ENCODE measurements at regions not wholly inside any gene's neighbourhood (a gene's known extent, or its start where the extent isn't known, plus 50 kb on each side); places are given as distances from the start of the nearest gene placed in this dataset.
"Not testable (repeated sequence)": the region's sequence is repeated elsewhere in the genome, so short reads cannot be mapped to it uniquely, and the experiment has no call there.

DNA sequence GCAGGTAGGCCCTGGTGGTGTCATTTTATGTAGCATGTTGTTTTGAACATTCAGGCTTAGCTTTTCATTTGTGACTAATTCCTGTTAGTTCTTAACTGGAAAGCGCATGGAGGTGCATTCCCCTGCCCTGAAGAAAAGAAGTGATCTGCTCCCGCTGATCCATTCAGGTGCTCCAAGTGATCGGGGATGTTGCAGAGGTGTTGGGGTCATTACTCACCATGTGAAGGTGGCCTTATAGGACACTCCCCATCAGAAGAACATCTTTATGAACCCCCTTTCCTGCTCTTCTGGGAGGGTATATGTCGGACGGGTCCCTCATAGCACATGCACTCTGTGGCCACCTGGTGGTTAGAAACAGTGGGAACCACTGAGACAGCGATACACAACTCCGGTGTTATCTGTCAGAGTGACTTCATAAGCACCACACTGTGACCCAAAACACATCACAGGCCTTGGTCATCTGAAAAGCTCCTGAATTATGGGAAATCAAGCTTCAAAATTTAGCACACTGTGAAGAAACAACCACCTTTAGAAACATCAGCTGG, 172.5 kb upstream of the NOTCH2NLA start:
- TF ChIP-seq, protein P1, sequence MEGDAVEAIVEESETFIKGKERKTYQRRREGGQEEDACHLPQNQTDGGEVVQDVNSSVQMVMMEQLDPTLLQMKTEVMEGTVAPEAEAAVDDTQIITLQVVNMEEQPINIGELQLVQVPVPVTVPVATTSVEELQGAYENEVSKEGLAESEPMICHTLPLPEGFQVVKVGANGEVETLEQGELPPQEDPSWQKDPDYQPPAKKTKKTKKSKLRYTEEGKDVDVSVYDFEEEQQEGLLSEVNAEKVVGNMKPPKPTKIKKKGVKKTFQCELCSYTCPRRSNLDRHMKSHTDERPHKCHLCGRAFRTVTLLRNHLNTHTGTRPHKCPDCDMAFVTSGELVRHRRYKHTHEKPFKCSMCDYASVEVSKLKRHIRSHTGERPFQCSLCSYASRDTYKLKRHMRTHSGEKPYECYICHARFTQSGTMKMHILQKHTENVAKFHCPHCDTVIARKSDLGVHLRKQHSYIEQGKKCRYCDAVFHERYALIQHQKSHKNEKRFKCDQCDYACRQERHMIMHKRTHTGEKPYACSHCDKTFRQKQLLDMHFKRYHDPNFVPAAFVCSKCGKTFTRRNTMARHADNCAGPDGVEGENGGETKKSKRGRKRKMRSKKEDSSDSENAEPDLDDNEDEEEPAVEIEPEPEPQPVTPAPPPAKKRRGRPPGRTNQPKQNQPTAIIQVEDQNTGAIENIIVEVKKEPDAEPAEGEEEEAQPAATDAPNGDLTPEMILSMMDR (IDR thresholded peaks at IDR 0.05) = peak; percentile 64
- not testable (repeated sequence) for H3K4me1 Mint-ChIP-seq (ENCODE audit: unreplicated experiment); H3K4me3 Mint-ChIP-seq (ENCODE audit: unreplicated experiment); H3K27ac Mint-ChIP-seq (ENCODE audit: unreplicated experiment); DNase-seq (ENCODE audit: extremely low spot score, unreplicated experiment); H3K9me3 Mint-ChIP-seq (ENCODE audit: unreplicated experiment); H3K27me3 Mint-ChIP-seq (ENCODE audit: unreplicated experiment); H3K36me3 Mint-ChIP-seq (ENCODE audit: unreplicated experiment)

- not testable (repeated sequence) for H3K27me3 Mint-ChIP-seq (ENCODE audit: unreplicated experiment); H3K27ac Mint-ChIP-seq (ENCODE audit: unreplicated experiment); DNase-seq (ENCODE audit: extremely low spot score, unreplicated experiment); H3K36me3 Mint-ChIP-seq (ENCODE audit: unreplicated experiment); H3K4me1 Mint-ChIP-seq (ENCODE audit: unreplicated experiment); H3K4me3 Mint-ChIP-seq (ENCODE audit: unreplicated experiment); H3K9me3 Mint-ChIP-seq (ENCODE audit: unreplicated experiment)
These were observed 171.6 kb upstream of the NOTCH2NLA start for GRCh38 chr1:146400173-146401121.

DNA sequence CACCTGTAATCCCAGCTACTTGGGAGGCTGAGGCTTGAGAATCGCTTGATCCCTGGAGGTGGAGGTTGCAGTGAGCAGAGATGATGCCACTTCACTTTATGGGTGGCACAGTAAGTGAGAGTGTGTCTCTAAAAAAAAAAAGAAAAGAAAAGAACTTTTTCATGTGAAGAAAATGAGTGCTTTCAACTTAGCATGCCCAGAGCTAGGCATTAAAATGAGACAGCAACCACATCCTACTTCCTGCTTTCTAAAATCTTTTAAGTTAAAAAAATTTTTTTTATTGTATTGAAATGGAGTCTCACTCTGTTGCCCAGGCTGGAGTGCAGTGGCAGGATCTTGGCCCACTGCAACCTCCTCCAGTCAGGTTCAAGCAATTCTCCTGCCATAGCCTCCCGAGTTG, 170.4 kb upstream of the NOTCH2NLA start:
- H3K4me1 Mint-ChIP-seq (ENCODE audit: unreplicated experiment); H3K36me3 Mint-ChIP-seq (ENCODE audit: unreplicated experiment); DNase-seq (ENCODE audit: extremely low spot score, unreplicated experiment); H3K27ac Mint-ChIP-seq (ENCODE audit: unreplicated experiment); H3K9me3 Mint-ChIP-seq (ENCODE audit: unreplicated experiment); H3K4me3 Mint-ChIP-seq (ENCODE audit: unreplicated experiment); H3K27me3 Mint-ChIP-seq (ENCODE audit: unreplicated experiment): not testable (repeated sequence)

GRCh38 chr1:146396801-146397200, 168.0 kb upstream of the NOTCH2NLA start:
- not testable (repeated sequence) for H3K4me3 Mint-ChIP-seq (ENCODE audit: unreplicated experiment); H3K9me3 Mint-ChIP-seq (ENCODE audit: unreplicated experiment); H3K27ac Mint-ChIP-seq (ENCODE audit: unreplicated experiment); H3K4me1 Mint-ChIP-seq (ENCODE audit: unreplicated experiment); H3K36me3 Mint-ChIP-seq (ENCODE audit: unreplicated experiment); DNase-seq (ENCODE audit: extremely low spot score, unreplicated experiment); H3K27me3 Mint-ChIP-seq (ENCODE audit: unreplicated experiment)

DNA sequence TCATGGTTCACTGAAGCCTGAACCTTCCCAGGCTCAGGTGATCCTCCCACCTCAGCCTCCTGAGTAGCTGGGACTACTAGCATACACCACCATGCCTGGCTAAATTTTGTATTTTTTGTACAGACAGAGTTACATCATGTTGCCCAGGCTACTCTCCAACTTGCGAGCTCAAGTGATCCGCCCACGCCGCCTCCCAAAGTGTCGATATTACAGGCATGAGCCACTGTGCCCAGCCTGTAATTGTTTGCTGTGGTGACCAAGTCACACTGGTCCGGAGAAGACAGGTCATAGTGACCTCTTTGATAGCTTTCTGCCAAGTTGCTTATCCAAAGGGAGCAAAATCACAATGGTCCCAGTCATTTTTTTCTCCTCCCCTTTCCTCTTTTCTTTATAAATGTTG, 167.4 kb upstream of the NOTCH2NLA start:
- not testable (repeated sequence) for H3K9me3 Mint-ChIP-seq (ENCODE audit: unreplicated experiment); H3K27me3 Mint-ChIP-seq (ENCODE audit: unreplicated experiment); H3K36me3 Mint-ChIP-seq (ENCODE audit: unreplicated experiment)

DNA sequence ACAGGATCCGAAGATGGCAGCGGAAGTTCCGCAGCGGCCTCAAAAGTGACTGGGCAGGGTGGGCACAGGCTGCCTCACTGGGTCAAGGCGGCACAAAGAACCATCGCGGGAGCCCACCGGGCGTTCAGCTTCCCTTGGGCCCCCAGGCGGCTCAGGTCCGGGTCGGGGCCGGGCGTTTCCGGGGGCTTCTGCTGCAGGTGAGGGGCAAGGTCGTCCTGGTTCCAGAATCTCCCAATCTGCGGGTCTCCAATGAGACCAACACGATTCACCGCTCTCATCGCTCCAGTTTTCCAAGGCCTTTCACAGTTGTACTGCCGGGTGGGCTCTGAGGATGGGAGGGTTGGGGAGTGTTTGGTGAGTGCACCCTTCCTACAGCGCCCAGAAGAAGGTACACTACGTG, 165.0 kb upstream of the NOTCH2NLA start:
- H3K4me1 Mint-ChIP-seq (ENCODE audit: unreplicated experiment); H3K9me3 Mint-ChIP-seq (ENCODE audit: unreplicated experiment); H3K36me3 Mint-ChIP-seq (ENCODE audit: unreplicated experiment); DNase-seq (ENCODE audit: extremely low spot score, unreplicated experiment); H3K27me3 Mint-ChIP-seq (ENCODE audit: unreplicated experiment); H3K4me3 Mint-ChIP-seq (ENCODE audit: unreplicated experiment); H3K27ac Mint-ChIP-seq (ENCODE audit: unreplicated experiment): not testable (repeated sequence)

More for the DNA sequence above, 167.4 kb upstream of the NOTCH2NLA start:
- not testable (repeated sequence) for H3K4me3 Mint-ChIP-seq (ENCODE audit: unreplicated experiment); H3K27ac Mint-ChIP-seq (ENCODE audit: unreplicated experiment); H3K4me1 Mint-ChIP-seq (ENCODE audit: unreplicated experiment); DNase-seq (ENCODE audit: extremely low spot score, unreplicated experiment)

DNA sequence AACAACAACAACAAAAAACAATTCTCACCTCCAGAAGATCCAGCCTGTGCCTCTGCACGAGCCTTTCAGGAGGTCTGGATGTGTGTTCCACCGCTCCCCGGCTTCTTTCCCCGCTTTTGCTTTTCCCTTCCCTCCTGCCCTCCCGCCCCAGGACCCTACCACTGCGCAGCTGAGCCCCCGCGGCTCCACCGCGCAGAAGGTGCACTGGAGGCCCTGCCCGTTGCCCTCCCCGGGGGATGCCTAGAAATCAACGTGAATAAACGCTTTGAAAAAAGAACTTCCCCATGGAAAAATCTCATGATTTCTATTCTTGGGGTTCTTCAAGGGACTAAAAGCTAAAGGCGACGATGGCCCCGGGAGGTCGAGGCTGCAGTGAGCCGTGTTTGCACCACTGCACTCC, 164.3 kb upstream of the NOTCH2NLA start:
- not testable (repeated sequence) for H3K4me3 Mint-ChIP-seq (ENCODE audit: unreplicated experiment); H3K4me1 Mint-ChIP-seq (ENCODE audit: unreplicated experiment); H3K36me3 Mint-ChIP-seq (ENCODE audit: unreplicated experiment); DNase-seq (ENCODE audit: extremely low spot score, unreplicated experiment); H3K9me3 Mint-ChIP-seq (ENCODE audit: unreplicated experiment); H3K27ac Mint-ChIP-seq (ENCODE audit: unreplicated experiment); H3K27me3 Mint-ChIP-seq (ENCODE audit: unreplicated experiment)

DNA sequence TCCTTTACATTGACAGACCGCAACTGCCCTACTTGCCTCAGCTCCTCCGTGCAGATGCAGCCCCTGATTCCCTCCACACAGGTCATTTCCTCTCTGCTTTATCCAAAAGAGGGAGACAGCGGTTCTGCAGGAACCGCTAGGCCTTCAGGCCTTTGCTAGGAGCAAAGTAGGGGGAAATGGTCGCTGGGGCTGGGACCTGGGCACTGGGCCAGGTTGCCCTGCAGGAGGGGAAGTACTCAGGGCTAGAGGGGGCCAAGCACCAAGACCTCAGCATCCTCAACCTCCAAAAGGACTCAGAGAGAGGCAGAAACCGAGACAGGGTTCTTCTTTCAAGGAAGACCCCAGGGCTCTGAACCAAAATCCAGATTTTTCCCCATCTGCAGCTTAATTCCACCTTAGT, 160.4 kb upstream of the NOTCH2NLA start:
- DNase-seq (ENCODE audit: extremely low spot score, unreplicated experiment); H3K27ac Mint-ChIP-seq (ENCODE audit: unreplicated experiment); H3K36me3 Mint-ChIP-seq (ENCODE audit: unreplicated experiment); H3K4me3 Mint-ChIP-seq (ENCODE audit: unreplicated experiment); H3K27me3 Mint-ChIP-seq (ENCODE audit: unreplicated experiment); H3K9me3 Mint-ChIP-seq (ENCODE audit: unreplicated experiment); H3K4me1 Mint-ChIP-seq (ENCODE audit: unreplicated experiment): not testable (repeated sequence)

GRCh38 chr1:146387750-146388469, 159.1 kb upstream of the NOTCH2NLA start:
- Mint-ChIP-seq H3K4me3 (ENCODE audit: unreplicated experiment) (peak overlapping the region; percentile 93), H3K27ac (ENCODE audit: unreplicated experiment) (peak overlapping the region; percentile 100)
- not testable (repeated sequence) for H3K27me3 Mint-ChIP-seq (ENCODE audit: unreplicated experiment); H3K4me1 Mint-ChIP-seq (ENCODE audit: unreplicated experiment); H3K9me3 Mint-ChIP-seq (ENCODE audit: unreplicated experiment); DNase-seq (ENCODE audit: extremely low spot score, unreplicated experiment); H3K36me3 Mint-ChIP-seq (ENCODE audit: unreplicated experiment)

DNA sequence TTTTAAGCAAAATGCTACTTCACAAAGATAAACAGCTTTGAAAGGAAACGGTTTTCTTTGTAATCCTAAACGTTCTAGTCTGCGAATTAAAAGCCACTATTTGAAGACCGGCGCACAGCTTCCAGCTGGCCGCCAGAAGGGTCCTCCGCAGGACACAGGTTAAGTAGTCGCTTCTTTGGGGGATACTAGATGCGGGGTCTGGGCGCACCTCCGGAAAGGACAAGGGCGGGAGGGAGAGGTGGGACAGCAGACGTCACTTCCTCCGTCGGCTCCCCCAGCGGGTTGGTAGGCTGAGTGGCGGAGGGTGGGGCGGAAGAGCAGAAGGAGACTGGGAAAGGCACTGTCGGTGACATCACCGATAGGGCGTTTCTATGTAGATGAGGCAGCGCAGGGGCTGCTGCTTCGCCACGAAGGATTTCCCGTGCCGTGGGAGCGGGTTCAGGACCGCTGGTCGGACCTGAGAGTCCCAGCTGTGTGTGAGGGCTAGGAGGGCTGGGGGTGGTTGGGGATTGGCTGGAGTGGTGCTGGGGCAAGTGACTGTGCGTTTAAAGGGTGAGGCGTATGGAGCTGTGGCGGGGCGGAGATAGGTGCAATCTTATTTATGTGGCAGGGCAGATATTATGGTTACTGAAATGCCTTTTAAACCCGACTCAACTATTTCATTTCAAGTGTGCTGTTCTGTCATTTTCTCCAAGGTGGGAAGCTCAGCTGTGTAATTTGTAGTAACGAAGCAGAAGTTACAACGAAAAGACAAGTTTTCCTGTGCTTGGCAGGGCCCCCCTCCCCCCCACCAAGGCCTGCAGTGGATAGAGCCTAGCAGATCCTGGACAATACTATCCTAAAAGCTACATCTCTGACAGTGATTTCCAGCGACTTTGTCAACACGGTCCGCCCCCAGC, 158.3 kb upstream of the NOTCH2NLA start:
- not testable (repeated sequence) for H3K4me1 Mint-ChIP-seq (ENCODE audit: unreplicated experiment); H3K36me3 Mint-ChIP-seq (ENCODE audit: unreplicated experiment); H3K27me3 Mint-ChIP-seq (ENCODE audit: unreplicated experiment); H3K9me3 Mint-ChIP-seq (ENCODE audit: unreplicated experiment)
- H3K4me3 Mint-ChIP-seq (ENCODE audit: unreplicated experiment) = peak overlapping the region; percentile 93
- H3K27ac Mint-ChIP-seq (ENCODE audit: unreplicated experiment) = peak overlapping the region; percentile 100
- DNase-seq (ENCODE audit: extremely low spot score, unreplicated experiment) = peak; percentile 86

Measured in osteocyte (in vitro differentiated cells).